GM23338 (cell line): ENCODE measurements at regions not wholly inside any gene's neighbourhood (a gene's known extent, or its start where the extent isn't known, plus 50 kb on each side); places are given as distances from the start of the nearest gene placed in this dataset.

Experiments used
- ATAC-seq: fragments of 200-7000 bp; cut with Tn5 transposase; 3 replicates; pipeline ENCODE4 v1.9.1; 2020
- DNase-seq: peaks from one replicate; pipeline ENCODE4 v3.0.0-alpha.2; 2015; ENCODE audit warnings: low spot score
- H2AFZ ChIP-seq: fragments of 200-600 bp; sonication (generic); 2 replicates; pipeline ENCODE4 v1.8.0; 2016; ENCODE audit warnings: antibody characterized with exemption, mild to moderate bottlenecking, moderate library complexity
- H3F3A ChIP-seq: fragments of 200-600 bp; sonication (generic); replicated peaks from 2 replicates; pipeline ENCODE4 v1.8.0; 2017; ENCODE audit warnings: antibody characterized with exemption, mixed run types, low read depth
- H3K27ac ChIP-seq: fragments of 200-600 bp; sonication (generic); 2 replicates; pipeline ENCODE4 v1.6.1; 2016; ENCODE audit warnings: low read depth
- H3K27me3 ChIP-seq: fragments of 200-600 bp; sonication (generic); 2 replicates; pipeline ENCODE4 v1.8.0; 2016; ENCODE audit warnings: mild to moderate bottlenecking, mixed run types, moderate library complexity; ENCODE audit not compliant: insufficient read depth
- H3K36me3 ChIP-seq: fragments of 200-600 bp; sonication (generic); 2 replicates; pipeline ENCODE4 v1.8.0; 2016; ENCODE audit warnings: mild to moderate bottlenecking; ENCODE audit not compliant: insufficient read depth
- H3K4me1 ChIP-seq: fragments of 200-600 bp; sonication (generic); 2 replicates; pipeline ENCODE4 v1.8.0; 2016; ENCODE audit warnings: mild to moderate bottlenecking, moderate library complexity; ENCODE audit not compliant: insufficient read depth
- H3K4me2 ChIP-seq: fragments of 200-600 bp; sonication (generic); 2 replicates; pipeline ENCODE4 v1.7.1; 2017; ENCODE audit warnings: mixed run types
- H3K4me3 ChIP-seq: fragments of 200-600 bp; sonication (generic); 2 replicates; pipeline ENCODE4 v1.6.1; 2016; ENCODE audit warnings: mixed run types
- H3K79me2 ChIP-seq: fragments of 200-600 bp; sonication (generic); replicated peaks from 2 replicates; pipeline ENCODE4 v1.8.0; 2017; ENCODE audit warnings: mild to moderate bottlenecking; ENCODE audit not compliant: insufficient read depth
- H3K9me2 ChIP-seq: fragments of 200-600 bp; sonication (generic); 2 replicates; pipeline ENCODE4 v1.8.0; 2017; ENCODE audit not compliant: insufficient read depth
- H4K20me1 ChIP-seq: fragments of 200-600 bp; sonication (generic); replicated peaks from 2 replicates; pipeline ENCODE4 v1.8.0; 2017; ENCODE audit warnings: mild to moderate bottlenecking; ENCODE audit not compliant: insufficient read depth
- H3K27ac Mint-ChIP-seq: 2 replicates; pipeline ENCODE4 v1.8.0; 2020; ENCODE audit warnings: inconsistent platforms, mild to moderate bottlenecking, moderate library complexity, mixed read lengths
- H3K27me3 Mint-ChIP-seq: 3 replicates; pipeline ENCODE4 v1.8.0; 2022; ENCODE audit warnings: low read depth, mild to moderate bottlenecking, moderate library complexity, mixed read lengths, inconsistent platforms; ENCODE audit not compliant: insufficient read depth, poor library complexity
- H3K36me3 Mint-ChIP-seq: 3 replicates; pipeline ENCODE4 v1.8.0; 2021; ENCODE audit warnings: low read depth, mild to moderate bottlenecking, inconsistent platforms, moderate library complexity, mixed read lengths
- H3K4me1 Mint-ChIP-seq: 3 replicates; pipeline ENCODE4 v1.8.0; 2020; ENCODE audit warnings: mild to moderate bottlenecking, inconsistent platforms, mixed read lengths
- H3K4me3 Mint-ChIP-seq: 3 replicates; pipeline ENCODE4 v1.8.0; 2021; ENCODE audit warnings: moderate library complexity, mild to moderate bottlenecking, inconsistent platforms, mixed read lengths
- H3K9me3 Mint-ChIP-seq: 3 replicates; pipeline ENCODE4 v1.8.0; 2020; ENCODE audit warnings: moderate library complexity, mild to moderate bottlenecking, inconsistent platforms, mixed read lengths
- EZH2phosphoT487 ChIP-seq: fragments of 200-600 bp; sonication (generic); IDR thresholded peaks from one replicate; pipeline ENCODE4 v1.8.1; 2018; ENCODE audit warnings: antibody characterized with exemption; ENCODE audit not compliant: unreplicated experiment
- JUNB ChIP-seq: IDR thresholded peaks from one replicate; pipeline ENCODE4 v1.6.1; 2016; ENCODE audit warnings: antibody characterized with exemption; ENCODE audit not compliant: unreplicated experiment
- NANOG ChIP-seq: IDR thresholded peaks from 2 replicates; pipeline ENCODE4 v1.6.1; 2016; ENCODE audit warnings: antibody characterized with exemption, borderline replicate concordance
- TF ChIP-seq, protein P1 (sequence below), 2 experiments: fragments of 200-600 bp in 1 of 2; sonication (generic) in 1 of 2; conservative IDR thresholded peaks; 2 replicates each; pipeline versions ENCODE4 v1.5.1 to v1.6.1; 2016 to 2017; ENCODE audit warnings: antibody characterized with exemption in 2 of 2, low read depth in 2 of 2, mild to moderate bottlenecking in 2 of 2, moderate library complexity in 1 of 2
- TF ChIP-seq, protein P2 (sequence below): fragments of 250-450 bp; sonication (Bioruptor Pico); IDR thresholded peaks from 2 replicates; pipeline ENCODE4 v1.5.0; 2020; ENCODE audit warnings: mild to moderate bottlenecking, moderate library complexity

DNA sequence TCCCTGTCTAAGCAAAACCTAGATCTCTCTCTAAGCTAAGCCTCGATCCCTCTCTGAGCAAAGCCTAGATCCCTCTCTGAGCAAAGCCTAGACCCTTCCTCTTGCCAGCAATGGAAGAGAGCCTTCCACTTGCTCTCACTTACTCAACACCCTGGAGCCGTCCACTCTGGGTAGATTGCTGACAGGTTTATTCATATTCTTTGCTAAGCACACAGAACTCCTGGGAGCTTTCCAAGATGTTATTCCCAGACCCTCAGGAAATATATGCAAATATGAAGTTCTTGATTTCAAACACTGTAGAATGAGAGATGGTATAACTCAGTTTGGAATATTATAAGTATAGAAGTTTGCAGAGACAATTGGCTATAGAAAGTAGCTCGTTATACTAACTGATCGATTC is 503.8 kb upstream of the CELF2 start:
- peaks cover 4% of the 10 kb centered on the region for H3K27me3 Mint-ChIP-seq
- Histone ChIP-seq H3K4me1 (no peaks in the 10 kb centered on the region), H3K36me3 (no peaks in the 10 kb centered on the region), H4K20me1 (no peaks in the 10 kb centered on the region), H3F3A (no peaks in the 10 kb centered on the region), H3K79me2 (no peaks in the 10 kb centered on the region), H3K9me2 (peaks cover 10% of the 10 kb centered on the region), H3K4me2 (no peak overlapping the region), H3K4me3 (no peak overlapping the region), H3K27ac (no peak overlapping the region), H2AFZ (no peak overlapping the region), H3K27me3 (no peaks in the 10 kb centered on the region)
- DNase-seq: no peak
- H3K4me1 Mint-ChIP-seq: no peaks in the 10 kb centered on the region
- H3K4me3 Mint-ChIP-seq: no peak overlapping the region
- no peak overlapping the region for H3K27ac Mint-ChIP-seq
- TF ChIP-seq JUNB (no peak), EZH2phosphoT487 (no peak)
- TF ChIP-seq, protein P1, sequence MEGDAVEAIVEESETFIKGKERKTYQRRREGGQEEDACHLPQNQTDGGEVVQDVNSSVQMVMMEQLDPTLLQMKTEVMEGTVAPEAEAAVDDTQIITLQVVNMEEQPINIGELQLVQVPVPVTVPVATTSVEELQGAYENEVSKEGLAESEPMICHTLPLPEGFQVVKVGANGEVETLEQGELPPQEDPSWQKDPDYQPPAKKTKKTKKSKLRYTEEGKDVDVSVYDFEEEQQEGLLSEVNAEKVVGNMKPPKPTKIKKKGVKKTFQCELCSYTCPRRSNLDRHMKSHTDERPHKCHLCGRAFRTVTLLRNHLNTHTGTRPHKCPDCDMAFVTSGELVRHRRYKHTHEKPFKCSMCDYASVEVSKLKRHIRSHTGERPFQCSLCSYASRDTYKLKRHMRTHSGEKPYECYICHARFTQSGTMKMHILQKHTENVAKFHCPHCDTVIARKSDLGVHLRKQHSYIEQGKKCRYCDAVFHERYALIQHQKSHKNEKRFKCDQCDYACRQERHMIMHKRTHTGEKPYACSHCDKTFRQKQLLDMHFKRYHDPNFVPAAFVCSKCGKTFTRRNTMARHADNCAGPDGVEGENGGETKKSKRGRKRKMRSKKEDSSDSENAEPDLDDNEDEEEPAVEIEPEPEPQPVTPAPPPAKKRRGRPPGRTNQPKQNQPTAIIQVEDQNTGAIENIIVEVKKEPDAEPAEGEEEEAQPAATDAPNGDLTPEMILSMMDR (conservative IDR thresholded peaks at IDR 0.05; ENCODE audit: low read depth in 2 of 2): no peak
- TF ChIP-seq, protein P2, sequence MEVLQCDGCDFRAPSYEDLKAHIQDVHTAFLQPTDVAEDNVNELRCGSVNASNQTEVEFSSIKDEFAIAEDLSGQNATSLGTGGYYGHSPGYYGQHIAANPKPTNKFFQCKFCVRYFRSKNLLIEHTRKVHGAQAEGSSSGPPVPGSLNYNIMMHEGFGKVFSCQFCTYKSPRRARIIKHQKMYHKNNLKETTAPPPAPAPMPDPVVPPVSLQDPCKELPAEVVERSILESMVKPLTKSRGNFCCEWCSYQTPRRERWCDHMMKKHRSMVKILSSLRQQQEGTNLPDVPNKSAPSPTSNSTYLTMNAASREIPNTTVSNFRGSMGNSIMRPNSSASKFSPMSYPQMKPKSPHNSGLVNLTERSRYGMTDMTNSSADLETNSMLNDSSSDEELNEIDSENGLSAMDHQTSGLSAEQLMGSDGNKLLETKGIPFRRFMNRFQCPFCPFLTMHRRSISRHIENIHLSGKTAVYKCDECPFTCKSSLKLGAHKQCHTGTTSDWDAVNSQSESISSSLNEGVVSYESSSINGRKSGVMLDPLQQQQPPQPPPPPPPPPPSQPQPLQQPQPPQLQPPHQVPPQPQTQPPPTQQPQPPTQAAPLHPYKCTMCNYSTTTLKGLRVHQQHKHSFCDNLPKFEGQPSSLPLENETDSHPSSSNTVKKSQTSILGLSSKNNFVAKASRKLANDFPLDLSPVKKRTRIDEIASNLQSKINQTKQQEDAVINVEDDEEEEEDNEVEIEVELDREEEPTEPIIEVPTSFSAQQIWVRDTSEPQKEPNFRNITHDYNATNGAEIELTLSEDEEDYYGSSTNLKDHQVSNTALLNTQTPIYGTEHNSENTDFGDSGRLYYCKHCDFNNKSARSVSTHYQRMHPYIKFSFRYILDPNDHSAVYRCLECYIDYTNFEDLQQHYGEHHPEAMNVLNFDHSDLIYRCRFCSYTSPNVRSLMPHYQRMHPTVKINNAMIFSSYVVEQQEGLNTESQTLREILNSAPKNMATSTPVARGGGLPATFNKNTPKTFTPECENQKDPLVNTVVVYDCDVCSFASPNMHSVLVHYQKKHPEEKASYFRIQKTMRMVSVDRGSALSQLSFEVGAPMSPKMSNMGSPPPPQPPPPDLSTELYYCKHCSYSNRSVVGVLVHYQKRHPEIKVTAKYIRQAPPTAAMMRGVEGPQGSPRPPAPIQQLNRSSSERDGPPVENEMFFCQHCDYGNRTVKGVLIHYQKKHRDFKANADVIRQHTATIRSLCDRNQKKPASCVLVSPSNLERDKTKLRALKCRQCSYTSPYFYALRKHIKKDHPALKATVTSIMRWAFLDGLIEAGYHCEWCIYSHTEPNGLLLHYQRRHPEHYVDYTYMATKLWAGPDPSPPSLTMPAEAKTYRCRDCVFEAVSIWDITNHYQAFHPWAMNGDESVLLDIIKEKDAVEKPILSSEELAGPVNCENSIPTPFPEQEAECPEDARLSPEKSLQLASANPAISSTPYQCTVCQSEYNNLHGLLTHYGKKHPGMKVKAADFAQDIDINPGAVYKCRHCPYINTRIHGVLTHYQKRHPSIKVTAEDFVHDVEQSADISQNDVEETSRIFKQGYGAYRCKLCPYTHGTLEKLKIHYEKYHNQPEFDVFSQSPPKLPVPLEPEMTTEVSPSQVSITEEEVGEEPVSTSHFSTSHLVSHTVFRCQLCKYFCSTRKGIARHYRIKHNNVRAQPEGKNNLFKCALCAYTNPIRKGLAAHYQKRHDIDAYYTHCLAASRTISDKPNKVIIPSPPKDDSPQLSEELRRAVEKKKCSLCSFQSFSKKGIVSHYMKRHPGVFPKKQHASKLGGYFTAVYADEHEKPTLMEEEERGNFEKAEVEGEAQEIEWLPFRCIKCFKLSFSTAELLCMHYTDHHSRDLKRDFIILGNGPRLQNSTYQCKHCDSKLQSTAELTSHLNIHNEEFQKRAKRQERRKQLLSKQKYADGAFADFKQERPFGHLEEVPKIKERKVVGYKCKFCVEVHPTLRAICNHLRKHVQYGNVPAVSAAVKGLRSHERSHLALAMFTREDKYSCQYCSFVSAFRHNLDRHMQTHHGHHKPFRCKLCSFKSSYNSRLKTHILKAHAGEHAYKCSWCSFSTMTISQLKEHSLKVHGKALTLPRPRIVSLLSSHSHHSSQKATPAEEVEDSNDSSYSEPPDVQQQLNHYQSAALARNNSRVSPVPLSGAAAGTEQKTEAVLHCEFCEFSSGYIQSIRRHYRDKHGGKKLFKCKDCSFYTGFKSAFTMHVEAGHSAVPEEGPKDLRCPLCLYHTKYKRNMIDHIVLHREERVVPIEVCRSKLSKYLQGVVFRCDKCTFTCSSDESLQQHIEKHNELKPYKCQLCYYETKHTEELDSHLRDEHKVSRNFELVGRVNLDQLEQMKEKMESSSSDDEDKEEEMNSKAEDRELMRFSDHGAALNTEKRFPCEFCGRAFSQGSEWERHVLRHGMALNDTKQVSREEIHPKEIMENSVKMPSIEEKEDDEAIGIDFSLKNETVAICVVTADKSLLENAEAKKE (CRISPR knock-in tag): no peak
- no peak for ATAC-seq
- H3K9me3 Mint-ChIP-seq: no peaks in the 10 kb centered on the region
- no peaks in the 10 kb centered on the region for H3K36me3 Mint-ChIP-seq

DNA sequence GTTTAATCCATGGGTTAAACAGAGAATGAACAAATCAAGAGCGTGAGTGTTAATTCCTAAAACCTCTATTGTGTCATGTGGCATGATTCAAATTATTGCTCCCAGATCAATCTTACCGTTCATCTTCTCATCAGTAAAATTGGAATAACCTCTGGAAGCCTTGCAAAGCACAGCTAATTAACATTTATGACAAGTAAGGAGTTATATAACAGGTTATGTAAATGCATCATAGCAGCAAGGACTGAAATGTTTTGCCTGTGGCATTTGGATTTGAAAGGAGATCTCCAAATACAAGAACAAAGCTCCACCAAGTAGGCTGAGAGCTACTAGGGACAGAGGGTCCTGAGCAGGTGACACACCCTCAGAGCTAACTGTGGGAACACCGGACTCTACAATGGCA is 502.9 kb upstream of the CELF2 start:
- Histone ChIP-seq H3K36me3 (no peaks in the 10 kb centered on the region), H4K20me1 (no peaks in the 10 kb centered on the region), H3K4me3 (no peak overlapping the region), H3K9me2 (peaks cover 10% of the 10 kb centered on the region), H2AFZ (no peak overlapping the region), H3K4me1 (no peaks in the 10 kb centered on the region), H3K27me3 (no peaks in the 10 kb centered on the region), H3K79me2 (no peaks in the 10 kb centered on the region), H3F3A (no peaks in the 10 kb centered on the region), H3K27ac (no peak overlapping the region), H3K4me2 (no peak overlapping the region)
- no peak for ATAC-seq
- H3K27ac Mint-ChIP-seq: no peak overlapping the region
- peaks cover 4% of the 10 kb centered on the region for H3K27me3 Mint-ChIP-seq
- H3K4me3 Mint-ChIP-seq: no peak overlapping the region
- 0 out of 3 replicates have a peak, but pooled peaks cover 2% of the 10 kb centered on the region for H3K4me1 Mint-ChIP-seq
- DNase-seq: no peak
- H3K36me3 Mint-ChIP-seq: no peaks in the 10 kb centered on the region
- H3K9me3 Mint-ChIP-seq: no peaks in the 10 kb centered on the region
- TF ChIP-seq NANOG: no peak
- TF ChIP-seq, protein P2 (CRISPR knock-in tag): no peak
